ENCODE measurements at regions not wholly inside any gene's neighbourhood (a gene's known extent, or its start where the extent isn't known, plus 50 kb on each side); places are given as distances from the start of the nearest gene placed in this dataset.
A peak's percentile ranks its signal among the peaks of the same experiment; 100 is the strongest.

GRCh38 chr6:30006170-30007131 is 54.6 kb upstream of the POLR1H start:
- peak; percentile 39 for DNase-seq (ENCODE audit: low spot score)
- Histone ChIP-seq H3K27me3 (replicated peaks; ENCODE audit: insufficient read depth) (no peaks in the 10 kb centered on the region), H3K9me3 (no peaks in the 10 kb centered on the region), H3K27ac (peak overlapping the region; percentile 55 to 62), H3K4me1 (replicated peaks) (no peaks in the 10 kb centered on the region), H3K36me3 (no peaks in the 10 kb centered on the region), H3K4me3 (peak overlapping the region; percentile 43 to 47)
- WGBS = 1% methylated on average over 63 of the region's 74 CpGs
- intact Hi-C loops (cut with DNase I) = no loop called here
- TF ChIP-seq CTCF (IDR thresholded peaks at IDR 0.05) (no peak), POLR2AphosphoS5 (IDR thresholded peaks at IDR 0.05) (peak; percentile 5)

GRCh38 chr6:30007132-30007764 is 53.8 kb upstream of the POLR1H start:
- H3K27ac ChIP-seq = peak overlapping the region in 1 of 2 donors; percentile 62
- intact Hi-C loops (cut with DNase I) = no loop called here
- peak; percentile 15 for DNase-seq (ENCODE audit: low spot score)

GRCh38 chr6:30009113-30009512 is 52.0 kb upstream of the POLR1H start:
- WGBS = 92% methylated on average over 3 of the region's 3 CpGs
- DNase-seq (ENCODE audit: low spot score) = no peak
- Histone ChIP-seq H3K4me1 (replicated peaks) (no peaks in the 10 kb centered on the region), H3K9me3 (no peaks in the 10 kb centered on the region), H3K27ac (no peak overlapping the region), H3K36me3 (no peaks in the 10 kb centered on the region), H3K4me3 (no peak overlapping the region), H3K27me3 (replicated peaks; ENCODE audit: insufficient read depth) (no peaks in the 10 kb centered on the region)
- intact Hi-C loops (cut with DNase I) = no loop called here
- TF ChIP-seq POLR2A (IDR thresholded peaks at IDR 0.05) = no peak
- TF ChIP-seq CTCF (IDR thresholded peaks at IDR 0.05) = no peak
- no peak for TF ChIP-seq POLR2AphosphoS5 (IDR thresholded peaks at IDR 0.05)

More at GRCh38 chr6:30007132-30007764, 53.8 kb upstream of the POLR1H start:
- whole genome bisulfite sequencing = 5% methylated on average over 42 of the region's 42 CpGs
- H3K4me3 ChIP-seq = peak overlapping the region; percentile 43 to 47
- no peaks in the 10 kb centered on the region for H3K4me1 ChIP-seq (replicated peaks)
- no peak for TF ChIP-seq POLR2A (IDR thresholded peaks at IDR 0.05)
- TF ChIP-seq CTCF (IDR thresholded peaks at IDR 0.05) = no peak
- no peak for TF ChIP-seq POLR2AphosphoS5 (IDR thresholded peaks at IDR 0.05)
- H3K36me3 ChIP-seq = no peaks in the 10 kb centered on the region
- no peaks in the 10 kb centered on the region for H3K9me3 ChIP-seq
- no peaks in the 10 kb centered on the region for H3K27me3 ChIP-seq (replicated peaks; ENCODE audit: insufficient read depth)
